ENCODE measurements at regions not wholly inside any gene's neighbourhood (a gene's known extent, or its start where the extent isn't known, plus 50 kb on each side); places are given as distances from the start of the nearest gene placed in this dataset.

DNA sequence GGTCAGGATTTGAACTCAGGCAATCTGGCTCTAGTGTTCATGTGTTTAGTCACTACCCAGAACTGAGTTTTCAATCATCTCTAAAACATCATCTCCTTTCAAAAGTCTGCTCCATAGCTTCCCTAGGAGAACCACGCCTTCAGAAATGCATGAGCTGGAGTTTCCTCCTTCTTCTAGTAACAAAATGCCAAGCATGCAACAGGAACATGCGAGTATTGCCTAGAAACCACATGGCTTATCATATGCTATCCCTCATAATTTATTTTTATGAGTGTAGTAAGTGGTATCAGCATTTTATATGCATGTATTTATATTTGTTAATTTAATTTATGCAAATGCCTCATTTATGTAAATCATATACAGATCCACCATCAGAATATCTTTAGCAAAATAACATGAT is 170.9 kb downstream of the RAB11FIP2 start:
- Histone ChIP-seq H3K4me1 (ENCODE audit: insufficient read depth, low read length, poor library complexity, severe bottlenecking) (no peaks in the 10 kb centered on the region), H3K79me2 (ENCODE audit: insufficient read depth, low read depth, low read length) (no peaks in the 10 kb centered on the region), H3K9me3 (ENCODE audit: low read length) (no peaks in the 10 kb centered on the region), H3K27ac (ENCODE audit: low read depth, low read length, poor library complexity, severe bottlenecking) (no peak overlapping the region), H3K4me3 (ENCODE audit: low read depth, low read length, poor library complexity, severe bottlenecking) (no peak overlapping the region), H2AFZ (ENCODE audit: low read length) (no peak overlapping the region), H3K9me2 (ENCODE audit: insufficient read depth, low read length) (no peaks in the 10 kb centered on the region), H3K4me2 (ENCODE audit: low read length) (no peak overlapping the region), H4K20me1 (ENCODE audit: insufficient read depth, low read length) (no peaks in the 10 kb centered on the region), H3K36me3 (ENCODE audit: insufficient read depth, low read length) (no peaks in the 10 kb centered on the region)
- intact Hi-C loops (cut with micrococcal nuclease; ENCODE audit: unreplicated experiment): no loop called here
- ChIA-PET CTCF (ENCODE audit: unreplicated experiment) (no interaction called here), POLR2A (interaction anchor here (0.9 kb wide), 1 partner anchor 13 kb away, joined by 3 read pairs; no protein-coding TSS in a partner anchor)
- no peak for TF ChIP-seq EZH2phosphoT487 (IDR thresholded peaks at IDR 0.05; ENCODE audit: borderline replicate concordance, low read depth, low read length)
- TF ChIP-seq CTCF (conservative IDR thresholded peaks at IDR 0.05; ENCODE audit: low read length): no peak
- no TSS peak for BruUV-seq (replicated peaks)
- DNase-seq (ENCODE audit: low spot score): no peak

DNA sequence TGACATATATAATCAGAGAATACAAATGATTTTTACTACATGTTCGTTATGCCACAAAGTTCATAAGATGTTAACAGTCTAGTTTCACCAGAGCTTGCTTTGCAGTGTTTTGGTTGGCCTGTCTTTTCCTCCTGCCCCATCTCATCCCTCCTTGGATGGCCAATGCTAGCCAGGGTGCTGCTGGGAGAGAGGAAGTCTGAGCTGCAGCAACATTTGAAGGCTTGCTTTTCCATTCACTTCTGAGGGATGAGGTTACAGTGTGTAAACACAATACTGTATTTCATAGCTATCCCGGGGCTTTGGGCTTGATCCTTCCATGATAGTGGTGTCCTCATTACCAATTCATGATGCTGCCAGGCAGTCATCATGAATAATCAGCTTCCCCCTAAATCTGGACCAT is 170.5 kb downstream of the RAB11FIP2 start:
- CTCF ChIA-PET (ENCODE audit: unreplicated experiment): no interaction called here
- no peak overlapping the region for H3K4me3 ChIP-seq (ENCODE audit: low read depth, low read length, poor library complexity, severe bottlenecking)
- no peaks in the 10 kb centered on the region for H3K9me2 ChIP-seq (ENCODE audit: insufficient read depth, low read length)
- H2AFZ ChIP-seq (ENCODE audit: low read length): no peak overlapping the region
- no peaks in the 10 kb centered on the region for H3K79me2 ChIP-seq (ENCODE audit: insufficient read depth, low read depth, low read length)
- BruUV-seq (replicated peaks): no TSS peak
- H3K9me3 ChIP-seq (ENCODE audit: low read length): no peaks in the 10 kb centered on the region
- DNase-seq (ENCODE audit: low spot score): no peak
- H3K4me1 ChIP-seq (ENCODE audit: insufficient read depth, low read length, poor library complexity, severe bottlenecking): no peaks in the 10 kb centered on the region
- POLR2A ChIA-PET: interaction anchor here (0.5 to 1.6 kb wide), 3 partner anchors 23 to 889 kb away, joined by 3 to 4 read pairs (median 4); no protein-coding TSS in a partner anchor
- no peak overlapping the region for H3K27ac ChIP-seq (ENCODE audit: low read depth, low read length, poor library complexity, severe bottlenecking)
- intact Hi-C loops (cut with micrococcal nuclease; ENCODE audit: unreplicated experiment): no loop called here
- no peak for TF ChIP-seq CTCF (conservative IDR thresholded peaks at IDR 0.05; ENCODE audit: low read length)
- no peak for TF ChIP-seq EZH2phosphoT487 (IDR thresholded peaks at IDR 0.05; ENCODE audit: borderline replicate concordance, low read depth, low read length)
- no peak overlapping the region for H3K4me2 ChIP-seq (ENCODE audit: low read length)
- H4K20me1 ChIP-seq (ENCODE audit: insufficient read depth, low read length): no peaks in the 10 kb centered on the region
- H3K36me3 ChIP-seq (ENCODE audit: insufficient read depth, low read length): no peaks in the 10 kb centered on the region

DNA sequence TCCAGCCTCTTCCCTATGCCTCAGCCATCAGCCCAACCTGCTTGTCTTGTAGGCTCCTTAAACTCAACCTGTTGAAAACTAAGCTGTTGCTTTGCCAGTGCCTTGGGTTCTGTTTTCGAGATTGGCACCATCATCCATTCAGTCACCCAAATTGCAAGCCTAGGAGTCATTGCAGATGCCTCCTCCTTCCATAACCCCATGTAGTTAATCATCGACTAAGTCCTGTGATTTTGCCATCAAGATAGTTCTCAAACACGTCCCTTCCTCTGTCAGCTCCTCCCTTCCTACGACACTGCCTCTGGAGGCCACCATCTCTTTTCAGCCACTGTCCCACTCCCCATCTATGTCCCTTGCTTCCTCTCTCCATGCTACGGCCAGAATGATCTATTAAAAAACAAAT is 168.1 kb downstream of the RAB11FIP2 start:
- no TSS peak for BruUV-seq (replicated peaks)
- intact Hi-C loops (cut with micrococcal nuclease; ENCODE audit: unreplicated experiment): no loop called here
- no peak overlapping the region for H3K27ac ChIP-seq (ENCODE audit: low read depth, low read length, poor library complexity, severe bottlenecking)
- H3K4me2 ChIP-seq (ENCODE audit: low read length): no peak overlapping the region
- ChIA-PET CTCF (ENCODE audit: unreplicated experiment) (no interaction called here), POLR2A (no interaction called here)
- H3K9me2 ChIP-seq (ENCODE audit: insufficient read depth, low read length): no peaks in the 10 kb centered on the region
- TF ChIP-seq CTCF (conservative IDR thresholded peaks at IDR 0.05; ENCODE audit: low read length) (no peak), EZH2phosphoT487 (IDR thresholded peaks at IDR 0.05; ENCODE audit: borderline replicate concordance, low read depth, low read length) (no peak)
- DNase-seq (ENCODE audit: low spot score): no peak
- no peak overlapping the region for H3K4me3 ChIP-seq (ENCODE audit: low read depth, low read length, poor library complexity, severe bottlenecking)
- no peak overlapping the region for H2AFZ ChIP-seq (ENCODE audit: low read length)
- H3K4me1 ChIP-seq (ENCODE audit: insufficient read depth, low read length, poor library complexity, severe bottlenecking): no peaks in the 10 kb centered on the region
- no peaks in the 10 kb centered on the region for H3K79me2 ChIP-seq (ENCODE audit: insufficient read depth, low read depth, low read length)
- H3K36me3 ChIP-seq (ENCODE audit: insufficient read depth, low read length): no peaks in the 10 kb centered on the region
- no peaks in the 10 kb centered on the region for H4K20me1 ChIP-seq (ENCODE audit: insufficient read depth, low read length)
- no peaks in the 10 kb centered on the region for H3K9me3 ChIP-seq (ENCODE audit: low read length)
